Coronary artery (tissue), 2 donors: ENCODE measurements at regions not wholly inside any gene's neighbourhood (a gene's known extent, or its start where the extent isn't known, plus 50 kb on each side); places are given as distances from the start of the nearest gene placed in this dataset.

Source experiments
- DNase-seq: peaks from one replicate; pipeline ENCODE4 v3.0.0-alpha.2; 2017; ENCODE audit warnings: low spot score
- H3K27ac ChIP-seq, 2 donors: fragments of 200-600 bp; sonication (generic); one replicate each; pipeline ENCODE4 v1.5.1; 2016 to 2019
- H3K4me3 ChIP-seq: fragments of 200-600 bp; sonication (generic); 2 replicates; pipeline ENCODE4 v1.5.1; 2016; ENCODE audit warnings: mild to moderate bottlenecking, moderate library complexity
- CTCF ChIP-seq: fragments of 200-600 bp; sonication (generic); IDR thresholded peaks from one replicate; pipeline ENCODE4 v1.5.1; 2019; ENCODE audit warnings: antibody characterized with exemption

GRCh38 chr7:157467496-157468212 is 130.8 kb downstream of the DNAJB6 start:
- no peak overlapping the region for H3K4me3 ChIP-seq
- no peak for TF ChIP-seq CTCF
- DNase-seq = no peak
- no peak overlapping the region for H3K27ac ChIP-seq

- Histone ChIP-seq H3K27ac (no peak overlapping the region), H3K4me3 (no peak overlapping the region)
- no peak for TF ChIP-seq CTCF
- DNase-seq = peak; percentile 69
Observed at GRCh38 chr7:157468221-157469111, 131.7 kb downstream of the DNAJB6 start.

GRCh38 chr7:157469181-157470016 is 132.6 kb downstream of the DNAJB6 start:
- Histone ChIP-seq H3K4me3 (no peak overlapping the region), H3K27ac (no peak overlapping the region)
- TF ChIP-seq CTCF = no peak
- no peak for DNase-seq

- no peak overlapping the region for H3K4me3 ChIP-seq
- TF ChIP-seq CTCF = no peak
- peak; percentile 59 for DNase-seq
- no peak overlapping the region for H3K27ac ChIP-seq
Observed at GRCh38 chr7:157470017-157470322, 133.2 kb downstream of the DNAJB6 start.

GRCh38 chr7:157470701-157471131 is 133.9 kb downstream of the DNAJB6 start:
- peak; percentile 46 for DNase-seq
- TF ChIP-seq CTCF = no peak

GRCh38 chr7:157471259-157472125 is 134.7 kb downstream of the DNAJB6 start:
- no peak overlapping the region for H3K27ac ChIP-seq
- DNase-seq = peak; percentile 64
- TF ChIP-seq CTCF = no peak
- no peak overlapping the region for H3K4me3 ChIP-seq

More at GRCh38 chr7:157470701-157471131, 133.9 kb downstream of the DNAJB6 start:
- Histone ChIP-seq H3K4me3 (no peak overlapping the region), H3K27ac (no peak overlapping the region)
